ENCODE measurements at regions not wholly inside any gene's neighbourhood (a gene's known extent, or its start where the extent isn't known, plus 50 kb on each side); places are given as distances from the start of the nearest gene placed in this dataset.

- DNase-seq (ENCODE audit: low spot score, unreplicated experiment), result no peak
- Mint-ChIP-seq H3K9me3 (ENCODE audit: low read depth) (peaks cover 5% of the 10 kb centered on the region), H3K4me3 (ENCODE audit: low read depth) (no peak overlapping the region), H3K4me1 (ENCODE audit: low read depth) (no peaks in the 10 kb centered on the region), H3K27me3 (peaks cover 3% of the 10 kb centered on the region), H3K27ac (no peak overlapping the region), H3K36me3 (ENCODE audit: insufficient read depth) (no peaks in the 10 kb centered on the region)
- no peak for TF ChIP-seq CTCF (IDR thresholded peaks at IDR 0.05; ENCODE audit: unreplicated experiment)
Observed at GRCh38 chr6:169996378-169997051, 245.1 kb downstream of the ERMARD start.

GRCh38 chr6:169994739-169995138 lies 243.3 kb downstream of the ERMARD start:
- Mint-ChIP-seq H3K4me3 (ENCODE audit: low read depth) (no peak overlapping the region), H3K27me3 (peaks cover 4% of the 10 kb centered on the region), H3K27ac (no peak overlapping the region), H3K36me3 (ENCODE audit: insufficient read depth) (no peaks in the 10 kb centered on the region), H3K9me3 (ENCODE audit: low read depth) (no peaks in the 10 kb centered on the region), H3K4me1 (ENCODE audit: low read depth) (no peaks in the 10 kb centered on the region)
- TF ChIP-seq CTCF (IDR thresholded peaks at IDR 0.05; ENCODE audit: unreplicated experiment), result no peak
- DNase-seq (ENCODE audit: low spot score, unreplicated experiment), result no peak

GRCh38 chr6:169993861-169994481 lies 242.5 kb downstream of the ERMARD start:
- no peak overlapping the region for H3K27ac Mint-ChIP-seq

GRCh38 chr6:169991913-169992312 lies 240.5 kb downstream of the ERMARD start:
- H3K27ac Mint-ChIP-seq, result no peak overlapping the region
- no peak overlapping the region for H3K4me3 Mint-ChIP-seq (ENCODE audit: low read depth)
- H3K4me1 Mint-ChIP-seq (ENCODE audit: low read depth), result no peaks in the 10 kb centered on the region
- DNase-seq (ENCODE audit: low spot score, unreplicated experiment), result no peak
- H3K36me3 Mint-ChIP-seq (ENCODE audit: insufficient read depth), result no peaks in the 10 kb centered on the region
- H3K27me3 Mint-ChIP-seq, result peaks cover 7% of the 10 kb centered on the region
- H3K9me3 Mint-ChIP-seq (ENCODE audit: low read depth), result no peaks in the 10 kb centered on the region
- no peak for TF ChIP-seq CTCF (IDR thresholded peaks at IDR 0.05; ENCODE audit: unreplicated experiment)

More at GRCh38 chr6:169993861-169994481, 242.5 kb downstream of the ERMARD start:
- Mint-ChIP-seq H3K36me3 (ENCODE audit: insufficient read depth) (no peaks in the 10 kb centered on the region), H3K4me1 (ENCODE audit: low read depth) (no peaks in the 10 kb centered on the region), H3K4me3 (ENCODE audit: low read depth) (no peak overlapping the region), H3K27me3 (peaks cover 7% of the 10 kb centered on the region), H3K9me3 (ENCODE audit: low read depth) (no peaks in the 10 kb centered on the region)
- TF ChIP-seq CTCF (IDR thresholded peaks at IDR 0.05; ENCODE audit: unreplicated experiment), result no peak
- DNase-seq (ENCODE audit: low spot score, unreplicated experiment), result no peak

- Mint-ChIP-seq H3K36me3 (ENCODE audit: insufficient read depth) (no peaks in the 10 kb centered on the region), H3K4me1 (ENCODE audit: low read depth) (no peaks in the 10 kb centered on the region), H3K27ac (no peak overlapping the region), H3K9me3 (ENCODE audit: low read depth) (no peaks in the 10 kb centered on the region), H3K27me3 (peaks cover 7% of the 10 kb centered on the region), H3K4me3 (ENCODE audit: low read depth) (no peak overlapping the region)
- no peak for TF ChIP-seq CTCF (IDR thresholded peaks at IDR 0.05; ENCODE audit: unreplicated experiment)
- DNase-seq (ENCODE audit: low spot score, unreplicated experiment), result no peak
Observed at GRCh38 chr6:169991031-169991390, 239.6 kb downstream of the ERMARD start.
